ENCODE measurements at regions not wholly inside any gene's neighbourhood (a gene's known extent, or its start where the extent isn't known, plus 50 kb on each side); places are given as distances from the start of the nearest gene placed in this dataset.

- no peak for TF ChIP-seq ETS1 (conservative IDR thresholded peaks at IDR 0.05; ENCODE audit: control insufficient read depth, low read depth, low read length)
- TF ChIP-seq PRDM10 (IDR thresholded peaks at IDR 0.05; ENCODE audit: partially characterized antibody), result peak; percentile 79
- TF ChIP-seq NFYB (IDR thresholded peaks at IDR 0.05; ENCODE audit: extremely low read depth, insufficient read length), result no peak
- TF ChIP-seq ZNF57 (CRISPR knock-in tag; IDR thresholded peaks at IDR 0.05), result no peak
- no peak for TF ChIP-seq RBBP5 (IDR thresholded peaks at IDR 0.05; ENCODE audit: borderline replicate concordance, insufficient read depth, low read length, poor library complexity, severe bottlenecking)
- TF ChIP-seq ARID1B (IDR thresholded peaks at IDR 0.05), result peak; percentile 56; the same call in 1 of the 2 replicates
- no peak for TF ChIP-seq ZBTB5 (IDR thresholded peaks at IDR 0.05)
- no peak for TF ChIP-seq ATF4 (CRISPR knock-in tag; IDR thresholded peaks at IDR 0.05)
- TF ChIP-seq SREBF2 (CRISPR knock-in tag; IDR thresholded peaks at IDR 0.05), result no peak
- peak; percentile 81 for TF ChIP-seq MAFF (IDR thresholded peaks at IDR 0.05; ENCODE audit: low read length)
- no peak for TF ChIP-seq ZBTB12 (CRISPR knock-in tag; IDR thresholded peaks at IDR 0.05)
- TF ChIP-seq CBFA2T3 (IDR thresholded peaks at IDR 0.05), result peak; percentile 11; the same call in 1 of the 2 replicates
- no peak for TF ChIP-seq ZNF609 (CRISPR knock-in tag; IDR thresholded peaks at IDR 0.05; ENCODE audit: borderline replicate concordance)
- no peak for TF ChIP-seq ZNF79 (CRISPR knock-in tag; IDR thresholded peaks at IDR 0.05; ENCODE audit: low read depth)
Observed at GRCh38 chr2:215772003-215772402, 241.3 kb downstream of the MREG start (continued).
